HFFc6 (cell line): ENCODE measurements at regions not wholly inside any gene's neighbourhood (a gene's known extent, or its start where the extent isn't known, plus 50 kb on each side); places are given as distances from the start of the nearest gene placed in this dataset.
"Not testable (repeated sequence)": the region's sequence is repeated elsewhere in the genome, so short reads cannot be mapped to it uniquely, and the experiment has no call there.

ENCODE experiments used
- DNase-seq: peaks from one replicate; pipeline ENCODE4 v3.0.0-alpha.2; 2018
- H3K27ac Mint-ChIP-seq: 2 replicates; pipeline ENCODE4 v1.8.0; 2020; ENCODE audit warnings: mild to moderate bottlenecking, mixed read lengths
- H3K27me3 Mint-ChIP-seq: 2 replicates; pipeline ENCODE4 v1.8.0; 2021; ENCODE audit warnings: mild to moderate bottlenecking, moderate library complexity, mixed read lengths; ENCODE audit not compliant: insufficient read depth
- H3K36me3 Mint-ChIP-seq: 2 replicates; pipeline ENCODE4 v1.8.0; 2021; ENCODE audit warnings: low read depth, mixed read lengths
- H3K4me1 Mint-ChIP-seq: 2 replicates; pipeline ENCODE4 v1.8.0; 2020; ENCODE audit warnings: low read depth, mixed read lengths
- H3K4me3 Mint-ChIP-seq: 2 replicates; pipeline ENCODE4 v1.8.0; 2020; ENCODE audit warnings: mild to moderate bottlenecking, moderate library complexity, mixed read lengths
- H3K9me3 Mint-ChIP-seq: 2 replicates; pipeline ENCODE4 v1.8.0; 2020; ENCODE audit warnings: mild to moderate bottlenecking, mixed read lengths
- TF ChIP-seq, protein P1 (sequence below): fragments of 200-600 bp; sonication (generic); IDR thresholded peaks from 2 replicates; pipeline ENCODE4 v1.5.0; 2021; ENCODE audit warnings: antibody characterized with exemption, mild to moderate bottlenecking

DNA sequence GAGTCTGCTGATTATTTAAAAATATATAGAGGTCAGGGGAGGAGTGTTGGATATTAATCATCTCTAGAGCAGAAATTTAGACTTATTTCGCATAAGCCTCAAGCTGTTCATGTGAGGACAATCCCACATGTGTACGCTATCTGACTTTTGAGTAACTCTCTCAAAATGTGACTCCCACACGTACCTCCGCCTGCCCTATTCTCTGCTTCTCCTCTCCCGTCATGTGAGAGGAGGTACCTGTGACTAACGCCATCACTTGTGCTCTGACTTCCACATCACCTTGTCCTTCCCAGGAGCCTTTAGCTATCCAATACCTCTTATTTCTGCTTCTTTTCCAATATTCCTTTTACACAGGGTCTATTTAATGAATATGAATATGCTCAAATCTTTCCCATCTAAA lies 119.3 kb upstream of the CALCR start:
- Mint-ChIP-seq H3K27me3 (no peaks in the 10 kb centered on the region; the same call in 1 of the 2 replicates), H3K9me3 (no peaks in the 10 kb centered on the region), H3K4me1 (no peaks in the 10 kb centered on the region), H3K4me3 (no peak overlapping the region), H3K36me3 (no peaks in the 10 kb centered on the region), H3K27ac (no peak overlapping the region)
- TF ChIP-seq, protein P1, sequence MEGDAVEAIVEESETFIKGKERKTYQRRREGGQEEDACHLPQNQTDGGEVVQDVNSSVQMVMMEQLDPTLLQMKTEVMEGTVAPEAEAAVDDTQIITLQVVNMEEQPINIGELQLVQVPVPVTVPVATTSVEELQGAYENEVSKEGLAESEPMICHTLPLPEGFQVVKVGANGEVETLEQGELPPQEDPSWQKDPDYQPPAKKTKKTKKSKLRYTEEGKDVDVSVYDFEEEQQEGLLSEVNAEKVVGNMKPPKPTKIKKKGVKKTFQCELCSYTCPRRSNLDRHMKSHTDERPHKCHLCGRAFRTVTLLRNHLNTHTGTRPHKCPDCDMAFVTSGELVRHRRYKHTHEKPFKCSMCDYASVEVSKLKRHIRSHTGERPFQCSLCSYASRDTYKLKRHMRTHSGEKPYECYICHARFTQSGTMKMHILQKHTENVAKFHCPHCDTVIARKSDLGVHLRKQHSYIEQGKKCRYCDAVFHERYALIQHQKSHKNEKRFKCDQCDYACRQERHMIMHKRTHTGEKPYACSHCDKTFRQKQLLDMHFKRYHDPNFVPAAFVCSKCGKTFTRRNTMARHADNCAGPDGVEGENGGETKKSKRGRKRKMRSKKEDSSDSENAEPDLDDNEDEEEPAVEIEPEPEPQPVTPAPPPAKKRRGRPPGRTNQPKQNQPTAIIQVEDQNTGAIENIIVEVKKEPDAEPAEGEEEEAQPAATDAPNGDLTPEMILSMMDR = no peak
- DNase-seq = no peak

DNA sequence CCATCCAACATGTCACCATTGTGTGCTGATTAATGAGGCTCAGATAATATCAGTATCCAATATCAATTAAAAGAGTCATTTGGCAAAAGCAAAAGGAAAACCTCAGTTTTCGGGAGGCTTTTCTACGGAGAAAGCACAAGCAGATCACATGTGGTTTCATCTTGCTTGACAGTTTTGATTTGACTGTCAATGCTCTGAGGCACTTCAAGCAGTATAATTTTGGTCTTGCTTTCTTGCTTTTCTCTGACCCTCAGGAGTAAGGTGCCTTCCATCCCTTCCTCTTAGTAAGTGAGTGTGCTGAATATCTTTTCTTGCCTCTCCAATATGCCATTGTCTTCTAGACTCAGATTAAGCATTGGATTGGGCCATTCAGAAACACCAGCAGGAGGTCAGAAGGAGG lies 115.5 kb upstream of the CALCR start:
- Mint-ChIP-seq H3K36me3 (no peaks in the 10 kb centered on the region), H3K4me3 (no peak overlapping the region), H3K9me3 (no peaks in the 10 kb centered on the region), H3K4me1 (no peaks in the 10 kb centered on the region), H3K27ac (no peak overlapping the region), H3K27me3 (no peaks in the 10 kb centered on the region; the same call in none of the 2 replicates)
- DNase-seq = no peak
- TF ChIP-seq, protein P1 = no peak

DNA sequence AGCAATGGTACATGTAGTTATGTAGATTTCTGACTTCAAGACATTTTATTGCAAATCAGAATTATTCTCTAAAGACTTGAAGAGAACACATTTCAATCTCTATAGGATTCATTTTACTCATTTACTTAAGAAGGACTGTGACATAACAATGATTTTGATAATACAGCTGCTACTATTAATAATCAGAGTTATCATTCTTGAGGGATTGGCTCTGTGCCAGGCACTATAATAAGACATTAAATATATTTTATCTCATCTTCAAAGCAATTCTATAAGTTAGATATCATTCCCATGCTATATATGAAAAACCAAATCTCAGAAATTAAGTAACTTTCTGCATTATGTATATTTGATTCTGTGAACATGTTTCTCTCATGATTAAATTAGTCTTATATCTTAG lies 103.7 kb upstream of the CALCR start:
- Mint-ChIP-seq H3K36me3 (no peaks in the 10 kb centered on the region), H3K9me3 (no peaks in the 10 kb centered on the region), H3K27me3 (peaks cover 2% of the 10 kb centered on the region; the same call in 1 of the 2 replicates), H3K27ac (no peak overlapping the region), H3K4me3 (no peak overlapping the region), H3K4me1 (no peaks in the 10 kb centered on the region)
- TF ChIP-seq, protein P1 = no peak
- DNase-seq = no peak

DNA sequence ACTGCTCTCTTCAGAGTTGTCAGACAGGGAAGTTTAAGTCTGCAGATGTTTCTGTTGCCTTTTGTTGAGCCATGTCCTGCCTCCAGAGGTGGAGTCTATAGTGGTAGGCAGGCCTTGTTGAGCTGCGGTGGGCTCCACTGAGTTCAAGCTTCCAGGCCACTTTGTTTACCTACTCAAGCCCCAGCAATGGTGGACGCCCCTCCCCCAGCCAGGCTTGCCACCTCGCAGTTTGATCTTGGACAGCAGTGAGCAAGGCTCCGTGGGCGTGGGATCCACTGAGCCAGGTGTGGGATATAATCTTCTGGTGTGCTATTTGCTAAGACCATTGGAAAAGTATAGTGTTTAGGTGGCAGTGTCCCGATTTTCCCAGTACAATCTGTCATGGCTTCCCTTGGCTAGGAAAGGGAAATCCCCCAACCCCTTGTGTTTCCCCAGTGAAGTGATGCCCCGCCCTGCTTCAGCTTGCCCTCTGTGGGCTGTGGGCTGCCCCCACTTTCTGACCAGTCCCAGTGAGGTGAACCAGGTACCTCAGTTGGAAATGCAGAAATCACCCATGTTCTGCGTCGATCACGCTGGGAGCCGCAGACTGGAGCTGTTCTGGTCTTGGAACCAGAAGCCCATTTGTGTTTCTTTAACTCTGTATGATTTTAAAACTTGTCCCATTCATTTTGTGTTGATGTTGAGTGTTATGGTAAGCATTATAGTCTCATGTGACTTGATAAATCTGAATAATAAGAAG lies 89.2 kb upstream of the CALCR start:
- Mint-ChIP-seq H3K27me3 (no peaks in the 10 kb centered on the region; the same call in 1 of the 2 replicates), H3K4me1 (no peaks in the 10 kb centered on the region), H3K27ac (no peak overlapping the region), H3K36me3 (no peaks in the 10 kb centered on the region), H3K9me3 (no peaks in the 10 kb centered on the region), H3K4me3 (no peak overlapping the region)
- TF ChIP-seq, protein P1 = no peak
- DNase-seq = no peak

DNA sequence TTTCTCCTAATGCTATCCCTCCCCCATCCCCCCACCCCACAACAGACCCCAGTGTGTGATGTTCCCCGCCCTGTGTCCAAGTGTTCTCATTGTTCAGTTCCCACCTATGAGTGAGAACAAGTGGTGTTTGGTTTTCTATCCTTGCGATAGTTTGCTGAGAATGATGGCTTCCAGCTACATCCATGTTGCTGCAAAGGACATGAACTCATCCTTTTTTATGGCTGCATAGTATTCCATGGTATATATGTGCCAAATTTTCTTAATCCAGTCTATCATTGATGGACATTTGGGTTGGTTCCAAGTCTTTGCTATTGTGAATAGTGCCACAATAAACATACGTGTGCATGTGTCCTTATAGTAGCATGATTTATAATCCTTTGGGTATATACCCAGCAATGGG lies 83.6 kb upstream of the CALCR start:
- not testable (repeated sequence) for H3K9me3 Mint-ChIP-seq, H3K27me3 Mint-ChIP-seq, DNase-seq, H3K36me3 Mint-ChIP-seq, H3K4me3 Mint-ChIP-seq, H3K27ac Mint-ChIP-seq, H3K4me1 Mint-ChIP-seq

DNA sequence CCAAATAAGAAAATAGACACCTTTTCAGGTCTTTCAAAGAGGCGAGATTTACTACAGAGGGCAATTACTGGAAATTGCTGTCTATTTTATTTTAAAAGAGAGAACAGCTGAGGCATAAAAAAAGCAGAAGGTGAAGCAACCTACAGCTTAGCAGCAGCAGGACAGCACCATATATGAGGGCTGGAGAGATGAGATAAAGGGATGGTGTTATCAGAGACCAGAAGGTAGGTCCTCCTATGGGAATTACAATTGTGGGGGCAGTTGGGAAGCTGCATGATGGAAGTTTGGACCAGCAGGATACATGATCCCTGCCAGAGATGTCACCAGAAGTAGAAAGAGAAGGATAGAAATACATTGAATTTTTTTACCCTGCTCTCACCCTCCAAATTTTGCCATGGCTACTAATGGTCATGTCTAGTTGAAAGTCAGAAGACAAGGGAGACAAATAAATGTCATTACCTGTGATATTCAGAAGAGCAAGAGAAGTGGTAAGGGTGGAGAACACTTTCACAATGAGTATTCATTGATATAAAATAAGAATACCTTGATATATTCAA lies 77.2 kb upstream of the CALCR start:
- H3K9me3 Mint-ChIP-seq = no peaks in the 10 kb centered on the region
- H3K4me3 Mint-ChIP-seq = no peak overlapping the region
- no peaks in the 10 kb centered on the region for H3K4me1 Mint-ChIP-seq
- H3K36me3 Mint-ChIP-seq = no peaks in the 10 kb centered on the region
- peaks cover 1% of the 10 kb centered on the region; the same call in 1 of the 2 replicates for H3K27me3 Mint-ChIP-seq
- TF ChIP-seq, protein P1 = no peak
- no peak for DNase-seq
- H3K27ac Mint-ChIP-seq = no peak overlapping the region
